SKM-1 treated with dmso at 0.1 percent for 144 hours (cell line): ENCODE measurements at regions not wholly inside any gene's neighbourhood (a gene's known extent, or its start where the extent isn't known, plus 50 kb on each side); places are given as distances from the start of the nearest gene placed in this dataset.
"Not testable (repeated sequence)": the region's sequence is repeated elsewhere in the genome, so short reads cannot be mapped to it uniquely, and the experiment has no call there.

Source experiments
- DNase-seq: peaks from one replicate; lab custom pipeline; 2025; ENCODE audit not compliant: unreplicated experiment; lab: John Stamatoyannopoulos, UW

DNA sequence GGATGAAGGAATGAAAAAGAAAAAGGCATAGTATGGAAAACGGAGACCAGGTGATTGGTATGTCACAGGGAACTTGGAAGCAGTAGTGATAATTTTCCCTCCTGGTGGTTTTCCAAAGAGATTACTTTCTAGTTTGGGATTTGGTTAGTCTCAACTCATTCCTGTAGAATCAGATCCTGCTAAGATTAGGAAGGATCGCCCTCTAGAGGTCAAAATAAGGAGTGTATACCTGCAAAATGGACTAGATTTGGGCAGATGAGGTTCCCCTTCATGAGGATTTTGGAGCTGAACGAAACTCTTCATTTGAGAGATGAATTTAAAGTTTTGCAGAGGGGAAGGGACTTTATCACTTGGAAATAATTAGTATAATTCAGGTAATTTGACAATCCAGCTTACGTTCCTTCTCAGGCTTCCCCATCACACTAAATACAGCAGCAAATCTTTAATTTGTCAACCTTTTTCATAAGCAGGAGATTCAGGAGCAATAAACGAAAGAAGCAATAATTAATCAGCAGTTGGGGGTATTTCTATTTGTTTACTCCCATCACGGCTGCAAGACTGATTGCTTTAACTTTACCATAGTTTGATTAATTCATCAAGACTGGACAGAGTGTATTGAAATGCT, 65.2 kb downstream of the CCDC195 start:
- peak; percentile 45 for DNase-seq

DNA sequence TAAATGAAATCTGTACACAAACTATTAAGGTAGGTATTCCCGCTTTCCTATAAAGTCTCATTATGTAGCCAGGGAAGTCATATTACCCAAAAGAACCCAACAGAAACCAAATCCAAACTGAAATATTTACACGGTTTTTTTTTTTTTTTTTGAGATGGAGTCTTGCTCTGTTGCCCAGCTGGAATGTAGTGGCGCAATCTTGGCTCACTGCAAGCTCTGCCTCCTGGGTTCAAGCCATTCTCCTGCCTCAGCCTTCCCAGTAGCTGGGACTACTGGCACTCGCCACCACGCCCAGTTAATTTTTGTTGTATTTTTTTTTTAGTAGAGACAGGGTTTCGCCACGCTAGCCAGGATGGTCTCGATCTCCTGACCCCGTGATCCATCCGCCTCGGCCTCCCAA, 62.5 kb upstream of the CUL3 start:
- DNase-seq: not testable (repeated sequence)

DNA sequence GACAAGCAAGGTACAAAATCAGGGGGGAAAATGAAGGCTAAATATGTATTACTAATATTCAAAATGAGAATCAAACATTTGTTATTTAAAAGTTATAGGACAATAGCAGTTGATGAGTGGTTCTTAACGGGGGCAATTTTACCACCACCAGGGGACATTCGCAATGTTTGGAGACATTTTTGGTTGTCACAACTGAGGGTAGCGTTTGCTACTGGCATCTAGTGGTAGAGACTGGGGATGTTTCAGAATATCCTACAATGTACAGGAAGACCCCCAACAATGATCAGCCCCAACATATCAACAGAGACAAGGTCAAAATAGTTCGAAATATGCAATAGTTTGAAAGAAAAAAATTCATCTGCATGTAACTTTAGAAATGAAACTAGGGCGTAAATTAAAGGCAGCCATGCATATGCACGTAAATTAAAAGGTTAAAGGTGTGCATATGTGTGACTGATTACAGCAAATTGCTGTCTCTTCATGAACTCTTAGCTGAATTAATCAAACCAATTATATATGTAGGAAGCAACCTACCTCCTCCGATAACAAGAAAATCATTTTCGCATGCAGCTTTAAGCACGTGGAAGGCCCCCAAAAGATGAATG, 61.2 kb upstream of the CUL3 start:
- no peak for DNase-seq

DNA sequence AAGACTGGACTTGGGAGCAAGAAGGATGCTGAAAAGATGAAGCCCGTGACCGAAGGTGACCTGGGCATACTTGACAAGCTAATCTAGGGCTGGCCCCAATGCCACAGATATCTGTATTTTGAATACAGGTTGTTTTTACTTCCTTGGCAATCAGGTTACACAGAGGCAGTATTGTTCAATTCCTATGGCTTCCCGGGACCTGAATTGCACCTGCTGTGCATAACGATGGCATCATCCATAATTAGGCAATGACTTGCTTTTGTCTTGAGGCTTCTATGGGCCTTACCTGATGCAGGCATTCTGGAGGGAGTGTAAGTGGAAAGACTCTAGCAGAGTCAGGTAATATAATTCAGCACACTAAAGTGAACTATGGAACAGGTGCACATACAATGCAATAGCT, 60.6 kb upstream of the CUL3 start:
- DNase-seq: no peak

DNA sequence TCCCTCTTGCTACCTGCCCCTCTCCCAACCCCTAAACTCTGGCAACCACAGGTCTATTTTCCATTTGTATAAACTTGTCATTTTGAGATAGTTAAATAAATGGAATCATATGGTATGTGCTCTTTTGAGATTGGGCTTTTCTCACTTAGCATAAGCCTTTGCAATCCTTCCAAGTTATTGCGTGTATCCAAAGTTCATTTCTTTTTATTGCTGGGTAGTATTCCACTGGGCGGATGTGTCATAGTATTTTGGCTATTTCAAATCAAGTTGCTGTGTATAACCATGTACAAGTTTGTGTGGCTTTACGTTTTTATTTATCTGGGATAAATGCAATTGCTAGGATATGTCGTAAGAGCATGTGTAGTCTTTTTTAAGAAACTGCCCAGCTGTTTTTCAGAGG, 55.5 kb upstream of the CUL3 start:
- DNase-seq: no peak

DNA sequence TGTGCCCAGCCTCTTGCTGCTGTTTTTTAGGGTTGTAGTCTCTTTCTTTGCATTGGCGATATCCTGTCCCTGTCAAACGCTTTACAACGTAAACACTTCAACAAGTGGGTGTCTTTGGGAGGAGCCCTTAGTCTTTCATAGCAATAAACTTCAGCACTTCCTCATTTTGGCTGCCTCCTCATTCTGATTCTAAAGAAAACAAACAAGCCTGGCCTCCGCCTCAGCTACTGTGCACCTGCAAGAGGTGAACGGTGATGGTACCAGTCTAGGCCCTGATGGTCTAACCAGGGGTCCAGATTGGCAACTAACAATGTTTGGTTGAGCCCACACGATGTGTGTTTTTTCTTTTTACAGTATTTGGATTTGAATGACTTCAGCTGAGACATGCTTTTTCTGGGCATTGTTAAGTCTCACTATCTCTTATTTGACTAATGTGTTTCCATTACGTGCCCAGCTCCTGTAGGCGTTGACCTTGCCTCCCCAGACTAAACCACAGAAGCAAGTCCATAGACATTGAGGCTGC, 53.2 kb upstream of the CUL3 start:
- DNase-seq: no peak
